ENCODE measurements at regions not wholly inside any gene's neighbourhood (a gene's known extent, or its start where the extent isn't known, plus 50 kb on each side); places are given as distances from the start of the nearest gene placed in this dataset.

DNA sequence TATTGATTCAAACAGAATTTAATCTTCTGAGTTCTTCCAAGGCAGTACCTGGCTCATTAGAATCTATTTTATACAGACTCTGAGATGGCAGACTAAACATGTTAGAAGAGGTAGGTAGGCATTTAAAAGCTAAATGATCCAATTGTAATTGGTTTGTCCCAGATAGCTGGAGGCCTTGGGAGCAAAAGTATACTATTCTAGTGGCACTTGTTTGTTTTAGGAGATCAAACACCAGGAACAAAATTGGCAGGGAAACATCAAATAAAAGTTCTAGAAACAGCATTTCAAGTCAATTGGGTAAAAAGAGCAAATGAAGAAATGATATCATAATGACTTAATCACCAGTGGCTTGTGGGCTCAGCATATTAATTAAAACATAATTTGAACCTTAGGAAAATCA is 521.4 kb downstream of the PRR16 start:
- no TSS peak for BruUV-seq (replicated peaks)
- POLR2A ChIA-PET (ENCODE audit: unreplicated experiment) = no interaction called here
- H3F3A ChIP-seq (ENCODE audit: insufficient read depth, low read depth) = no peaks in the 10 kb centered on the region
- TF ChIP-seq CTCF (conservative IDR thresholded peaks at IDR 0.05) (no peak), EZH2 (IDR thresholded peaks at IDR 0.05; ENCODE audit: low read depth) (no peak)
- H3K4me2 ChIP-seq = no peak overlapping the region
- intact Hi-C loops (cut with micrococcal nuclease; ENCODE audit: unreplicated experiment) = no loop called here
- H3K9me2 ChIP-seq (ENCODE audit: insufficient read depth) = no peaks in the 10 kb centered on the region; the same call in 1 of the 2 replicates
- H4K20me1 ChIP-seq (ENCODE audit: insufficient read depth) = no peaks in the 10 kb centered on the region
- no peaks in the 10 kb centered on the region for H3K36me3 ChIP-seq (ENCODE audit: low read depth)
- no peak overlapping the region for H3K27ac ChIP-seq
- no peak for DNase-seq
- H3K27me3 ChIP-seq (ENCODE audit: insufficient read depth, low read depth) = no peaks in the 10 kb centered on the region
- H3K79me2 ChIP-seq (ENCODE audit: low read depth) = no peaks in the 10 kb centered on the region
- no peaks in the 10 kb centered on the region for H3K9me3 ChIP-seq (ENCODE audit: insufficient read depth, low read depth)
- CTCF ChIA-PET = no interaction called here
- H2AFZ ChIP-seq = no peak overlapping the region
- no peaks in the 10 kb centered on the region for H3K4me1 ChIP-seq (replicated peaks; ENCODE audit: insufficient read depth)
- no peak overlapping the region for H3K4me3 ChIP-seq

DNA sequence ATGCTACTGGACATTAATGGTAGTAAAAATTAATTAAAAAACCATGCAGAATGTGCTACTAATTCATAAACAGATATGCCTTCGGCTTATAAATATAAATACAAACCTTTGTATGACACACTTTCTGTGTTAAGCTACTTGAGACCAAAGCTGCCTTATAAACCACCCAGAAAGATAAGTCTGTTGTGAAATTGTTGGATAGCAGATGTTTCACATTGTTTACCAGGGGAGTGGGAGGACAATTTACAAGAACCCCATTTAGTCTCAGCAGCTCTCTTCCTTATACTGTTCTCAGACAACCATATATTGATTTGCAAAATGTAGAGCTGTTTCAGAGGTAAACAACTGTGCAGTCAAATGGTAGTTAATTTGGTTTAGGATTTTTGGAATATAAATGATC is 524.4 kb downstream of the PRR16 start:
- no peak for DNase-seq
- no peaks in the 10 kb centered on the region for H3K79me2 ChIP-seq (ENCODE audit: low read depth)
- H3K27me3 ChIP-seq (ENCODE audit: insufficient read depth, low read depth) = no peaks in the 10 kb centered on the region
- no peak overlapping the region for H3K4me3 ChIP-seq
- no peaks in the 10 kb centered on the region; the same call in none of the 2 replicates for H3K9me2 ChIP-seq (ENCODE audit: insufficient read depth)
- H3K9me3 ChIP-seq (ENCODE audit: insufficient read depth, low read depth) = no peaks in the 10 kb centered on the region
- H3K4me2 ChIP-seq = no peak overlapping the region
- no peaks in the 10 kb centered on the region for H3K36me3 ChIP-seq (ENCODE audit: low read depth)
- no peaks in the 10 kb centered on the region for H4K20me1 ChIP-seq (ENCODE audit: insufficient read depth)
- no peaks in the 10 kb centered on the region for H3F3A ChIP-seq (ENCODE audit: insufficient read depth, low read depth)
- intact Hi-C loops (cut with micrococcal nuclease; ENCODE audit: unreplicated experiment) = no loop called here
- no peak overlapping the region for H3K27ac ChIP-seq
- ChIA-PET POLR2A (ENCODE audit: unreplicated experiment) (no interaction called here), CTCF (no interaction called here)
- no peak for TF ChIP-seq CTCF (conservative IDR thresholded peaks at IDR 0.05)
- no peaks in the 10 kb centered on the region for H3K4me1 ChIP-seq (replicated peaks; ENCODE audit: insufficient read depth)
- H2AFZ ChIP-seq = no peak overlapping the region
- no TSS peak for BruUV-seq (replicated peaks)

DNA sequence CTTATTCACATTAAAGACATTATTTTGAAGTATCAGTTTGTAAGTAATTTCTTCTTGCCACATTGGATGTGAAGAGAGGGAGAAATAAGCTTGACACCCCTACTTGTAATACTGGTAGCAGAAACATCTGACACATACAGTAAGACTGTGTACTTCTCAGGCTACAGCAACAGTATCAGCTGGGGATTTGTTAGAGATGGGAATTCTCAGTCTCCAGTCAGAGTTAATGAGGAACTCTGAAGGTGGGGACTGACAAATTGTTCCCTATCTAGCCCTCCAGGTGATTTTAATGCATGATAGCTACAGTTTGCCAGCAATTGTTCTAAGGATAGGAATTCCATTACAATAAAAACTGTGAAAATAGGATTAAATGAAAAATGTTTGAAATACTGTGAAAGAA is 524.8 kb downstream of the PRR16 start:
- CTCF ChIA-PET = no interaction called here
- H3K9me2 ChIP-seq (ENCODE audit: insufficient read depth) = no peaks in the 10 kb centered on the region; the same call in none of the 2 replicates
- H3K27ac ChIP-seq = no peak overlapping the region
- H3K4me3 ChIP-seq = no peak overlapping the region
- no peaks in the 10 kb centered on the region for H3K4me1 ChIP-seq (replicated peaks; ENCODE audit: insufficient read depth)
- no peak for DNase-seq
- no peaks in the 10 kb centered on the region for H3K27me3 ChIP-seq (ENCODE audit: insufficient read depth, low read depth)
- TF ChIP-seq EZH2 (IDR thresholded peaks at IDR 0.05; ENCODE audit: low read depth) (no peak), CTCF (conservative IDR thresholded peaks at IDR 0.05) (no peak)
- no peaks in the 10 kb centered on the region for H3F3A ChIP-seq (ENCODE audit: insufficient read depth, low read depth)
- intact Hi-C loops (cut with micrococcal nuclease; ENCODE audit: unreplicated experiment) = no loop called here
- POLR2A ChIA-PET (ENCODE audit: unreplicated experiment) = no interaction called here
- H3K4me2 ChIP-seq = no peak overlapping the region
- no peaks in the 10 kb centered on the region for H3K36me3 ChIP-seq (ENCODE audit: low read depth)
- no peaks in the 10 kb centered on the region for H3K9me3 ChIP-seq (ENCODE audit: insufficient read depth, low read depth)
- H4K20me1 ChIP-seq (ENCODE audit: insufficient read depth) = no peaks in the 10 kb centered on the region
- no peaks in the 10 kb centered on the region for H3K79me2 ChIP-seq (ENCODE audit: low read depth)
- H2AFZ ChIP-seq = no peak overlapping the region
- no TSS peak for BruUV-seq (replicated peaks)
